GM23248 (cell line): ENCODE measurements at regions not wholly inside any gene's neighbourhood (a gene's known extent, or its start where the extent isn't known, plus 50 kb on each side); places are given as distances from the start of the nearest gene placed in this dataset.

Experiments used
- EZH2 ChIP-seq: fragments of 200-600 bp; sonication (generic); IDR thresholded peaks from 2 replicates; pipeline ENCODE4 v1.6.1; 2018; ENCODE audit warnings: antibody characterized with exemption, mild to moderate bottlenecking; ENCODE audit not compliant: insufficient read depth, poor library complexity, severe bottlenecking
- EZH2phosphoT487 ChIP-seq: fragments of 200-600 bp; sonication (generic); IDR thresholded peaks from 2 replicates; pipeline ENCODE4 v1.6.1; 2018; ENCODE audit warnings: antibody characterized with exemption, moderate library complexity, mild to moderate bottlenecking, low read depth; ENCODE audit not compliant: insufficient read depth

DNA sequence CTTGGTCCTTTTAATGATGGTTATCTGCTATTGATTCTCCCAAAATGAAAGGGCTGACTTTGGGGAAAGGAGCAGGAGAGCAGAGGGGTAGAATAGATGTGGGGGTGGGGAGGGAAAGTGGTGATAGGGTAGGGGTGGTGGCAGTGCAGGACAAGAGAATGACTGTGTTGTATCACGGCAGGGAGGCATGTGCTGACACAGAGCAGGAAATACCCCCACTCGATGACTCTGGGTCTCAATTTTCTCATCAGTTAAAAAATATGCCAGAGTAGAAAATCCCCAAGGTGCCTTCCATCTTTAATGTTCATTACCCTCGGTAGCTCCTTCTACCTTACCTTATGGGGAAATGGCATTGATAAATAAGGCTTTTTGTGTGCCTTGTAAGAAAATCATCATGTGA lies 79.0 kb upstream of the ATXN1 start:
- TF ChIP-seq EZH2phosphoT487 (no peak), EZH2 (no peak)
